ENCODE measurements at regions not wholly inside any gene's neighbourhood (a gene's known extent, or its start where the extent isn't known, plus 50 kb on each side); places are given as distances from the start of the nearest gene placed in this dataset.

DNA sequence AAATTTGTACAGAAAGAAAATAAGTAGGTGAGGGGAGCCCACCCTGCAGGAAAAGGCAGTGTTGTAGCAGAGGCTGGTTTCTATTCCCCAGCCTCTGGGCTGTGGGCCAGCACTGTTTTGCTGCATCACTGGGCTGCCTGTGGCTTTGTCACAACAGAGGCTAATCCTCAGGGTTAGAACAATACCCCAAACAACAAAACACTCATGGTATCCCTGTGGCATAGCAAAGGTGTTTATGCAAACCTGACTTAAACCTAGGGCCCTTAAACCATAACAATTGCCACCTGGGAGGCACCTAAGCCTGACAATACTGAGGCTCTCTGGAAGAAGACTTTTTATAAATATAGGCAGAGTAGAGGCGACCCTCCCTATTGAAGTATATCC, 314.7 kb downstream of the OLFM4 start:
- TF ChIP-seq, protein P1, sequence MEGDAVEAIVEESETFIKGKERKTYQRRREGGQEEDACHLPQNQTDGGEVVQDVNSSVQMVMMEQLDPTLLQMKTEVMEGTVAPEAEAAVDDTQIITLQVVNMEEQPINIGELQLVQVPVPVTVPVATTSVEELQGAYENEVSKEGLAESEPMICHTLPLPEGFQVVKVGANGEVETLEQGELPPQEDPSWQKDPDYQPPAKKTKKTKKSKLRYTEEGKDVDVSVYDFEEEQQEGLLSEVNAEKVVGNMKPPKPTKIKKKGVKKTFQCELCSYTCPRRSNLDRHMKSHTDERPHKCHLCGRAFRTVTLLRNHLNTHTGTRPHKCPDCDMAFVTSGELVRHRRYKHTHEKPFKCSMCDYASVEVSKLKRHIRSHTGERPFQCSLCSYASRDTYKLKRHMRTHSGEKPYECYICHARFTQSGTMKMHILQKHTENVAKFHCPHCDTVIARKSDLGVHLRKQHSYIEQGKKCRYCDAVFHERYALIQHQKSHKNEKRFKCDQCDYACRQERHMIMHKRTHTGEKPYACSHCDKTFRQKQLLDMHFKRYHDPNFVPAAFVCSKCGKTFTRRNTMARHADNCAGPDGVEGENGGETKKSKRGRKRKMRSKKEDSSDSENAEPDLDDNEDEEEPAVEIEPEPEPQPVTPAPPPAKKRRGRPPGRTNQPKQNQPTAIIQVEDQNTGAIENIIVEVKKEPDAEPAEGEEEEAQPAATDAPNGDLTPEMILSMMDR (conservative IDR thresholded peaks at IDR 0.05; ENCODE audit: low read depth, low read length): no peak
- no peak for TF ChIP-seq EZH2 (IDR thresholded peaks at IDR 0.05; ENCODE audit: borderline replicate concordance, low read depth, low read length, poor library complexity, severe bottlenecking)

Data from A673 (cell line).